SU-DHL-6 (cell line): ENCODE measurements at regions not wholly inside any gene's neighbourhood (a gene's known extent, or its start where the extent isn't known, plus 50 kb on each side); places are given as distances from the start of the nearest gene placed in this dataset.

Experiments used
- H2AFZ ChIP-seq: fragments of 200-600 bp; sonication (generic); 2 replicates; pipeline ENCODE4 v1.6.1; 2014; ENCODE audit warnings: low read depth, mild to moderate bottlenecking, moderate library complexity, mixed read lengths, antibody characterized with exemption, low read length; ENCODE audit not compliant: severe bottlenecking
- H3F3A ChIP-seq: fragments of 200-600 bp; shearing (Covaris generic); 2 replicates; pipeline ENCODE4 v1.6.0; 2016; ENCODE audit warnings: antibody characterized with exemption, mild to moderate bottlenecking; ENCODE audit not compliant: insufficient read depth
- H3K27ac ChIP-seq: fragments of 200-600 bp; sonication (generic); 2 replicates; pipeline ENCODE4 v1.5.1; 2016; ENCODE audit warnings: low read depth, mild to moderate bottlenecking, low read length, moderate library complexity, mixed read lengths
- H3K27me3 ChIP-seq: fragments of 200-600 bp; sonication (generic), shearing (Covaris generic); 2 replicates; pipeline ENCODE4 v1.6.0; 2014; ENCODE audit warnings: mild to moderate bottlenecking, low read length
- H3K36me3 ChIP-seq: fragments of 200-600 bp; sonication (generic); 2 replicates; pipeline ENCODE4 v1.6.1; 2014; ENCODE audit warnings: mild to moderate bottlenecking, low read length, mixed read lengths
- H3K4me2 ChIP-seq: fragments of 300-600, 200-600 bp; shearing (Covaris generic), sonication (generic); 2 replicates; pipeline ENCODE4 v1.6.0; 2014; ENCODE audit warnings: low read length, low read depth, mild to moderate bottlenecking; ENCODE audit not compliant: poor library complexity, severe bottlenecking
- H3K4me3 ChIP-seq: fragments of 200-600 bp; sonication (generic); 2 replicates; pipeline ENCODE4 v1.5.1; 2014; ENCODE audit warnings: antibody characterized with exemption, low read length, mild to moderate bottlenecking, mixed read lengths; ENCODE audit not compliant: insufficient read depth, poor library complexity, severe bottlenecking
- H3K79me2 ChIP-seq: fragments of 200-600 bp; sonication (generic); 2 replicates; pipeline ENCODE4 v1.6.1; 2014; ENCODE audit warnings: mild to moderate bottlenecking, low read length, moderate library complexity; ENCODE audit not compliant: insufficient read depth
- H3K9ac ChIP-seq: fragments of 200-600 bp; sonication (generic); 2 replicates; pipeline ENCODE4 v1.7.0; 2014; ENCODE audit warnings: mild to moderate bottlenecking, low read length
- H3K9me2 ChIP-seq: fragments of 200-600 bp; sonication (generic); replicated peaks from 2 replicates; pipeline ENCODE4 v1.6.1; 2014; ENCODE audit warnings: low read length; ENCODE audit not compliant: insufficient read depth
- H3K9me3 ChIP-seq: fragments of 200-600 bp; sonication (generic); 2 replicates; pipeline ENCODE4 v1.6.1; 2014; ENCODE audit warnings: low read length, mixed read lengths; ENCODE audit not compliant: insufficient read depth
- H4K20me1 ChIP-seq: fragments of 200-600 bp; sonication (generic); 2 replicates; pipeline ENCODE4 v1.6.1; 2014; ENCODE audit warnings: low read depth, mild to moderate bottlenecking, antibody characterized with exemption, low read length, moderate library complexity, mixed read lengths
- CTCF ChIP-seq: fragments of 200-600 bp; sonication (generic); IDR thresholded peaks from one replicate; pipeline ENCODE4 v1.5.1; 2017; ENCODE audit warnings: antibody characterized with exemption, mild to moderate bottlenecking, low read length, moderate library complexity; ENCODE audit not compliant: insufficient read depth, poor library complexity, severe bottlenecking
- EZH2phosphoT487 ChIP-seq: fragments of 200-600 bp; sonication (generic), shearing (Covaris generic); conservative IDR thresholded peaks from 2 replicates; pipeline ENCODE4 v1.6.1; 2018; ENCODE audit warnings: mild to moderate bottlenecking, antibody characterized with exemption, low read length, moderate library complexity, mixed read lengths

GRCh38 chr15:95432878-95433405 is 897.6 kb upstream of the NR2F2 start:
- no peak for TF ChIP-seq EZH2phosphoT487
- TF ChIP-seq CTCF = no peak

GRCh38 chr15:95439922-95440376 is 890.6 kb upstream of the NR2F2 start:
- TF ChIP-seq CTCF (no peak), EZH2phosphoT487 (no peak)
- Histone ChIP-seq H3K9me3 (no peaks in the 10 kb centered on the region), H3K4me3 (no peak overlapping the region), H3K9ac (no peak overlapping the region), H2AFZ (no peak overlapping the region), H3K79me2 (no peaks in the 10 kb centered on the region), H3F3A (no peaks in the 10 kb centered on the region), H3K36me3 (no peaks in the 10 kb centered on the region), H3K4me2 (no peak overlapping the region), H3K27ac (no peak overlapping the region), H3K27me3 (no peaks in the 10 kb centered on the region), H4K20me1 (no peaks in the 10 kb centered on the region), H3K9me2 (no peaks in the 10 kb centered on the region)

More at GRCh38 chr15:95432878-95433405, 897.6 kb upstream of the NR2F2 start:
- Histone ChIP-seq H4K20me1 (no peaks in the 10 kb centered on the region), H3K4me2 (no peak overlapping the region), H3K4me3 (no peak overlapping the region), H3K9me2 (no peaks in the 10 kb centered on the region), H3K9ac (no peak overlapping the region), H3K9me3 (no peaks in the 10 kb centered on the region), H3K27ac (no peak overlapping the region), H3K36me3 (no peaks in the 10 kb centered on the region), H2AFZ (no peak overlapping the region), H3K27me3 (no peaks in the 10 kb centered on the region), H3F3A (no peaks in the 10 kb centered on the region), H3K79me2 (no peaks in the 10 kb centered on the region)

- Histone ChIP-seq H3F3A (no peaks in the 10 kb centered on the region), H3K9me2 (no peaks in the 10 kb centered on the region), H4K20me1 (no peaks in the 10 kb centered on the region), H3K4me2 (no peak overlapping the region), H3K79me2 (no peaks in the 10 kb centered on the region), H3K27ac (no peak overlapping the region), H3K9me3 (no peaks in the 10 kb centered on the region), H3K36me3 (no peaks in the 10 kb centered on the region), H3K9ac (no peak overlapping the region), H3K27me3 (no peaks in the 10 kb centered on the region), H3K4me3 (no peak overlapping the region), H2AFZ (no peak overlapping the region)
- no peak for TF ChIP-seq CTCF
- TF ChIP-seq EZH2phosphoT487 = no peak
These were observed 889.8 kb upstream of the NR2F2 start for GRCh38 chr15:95440712-95441111.
